HepG2 (cell line): ENCODE measurements at regions not wholly inside any gene's neighbourhood (a gene's known extent, or its start where the extent isn't known, plus 50 kb on each side); places are given as distances from the start of the nearest gene placed in this dataset.

Experiments
- ATAC-seq: fragments of 200-7000 bp; cut with Tn5 transposase; 3 replicates; pipeline ENCODE4 v1.9.1; 2020; ENCODE audit warnings: mild to moderate bottlenecking, moderate library complexity
- BruUV-seq: library from RNA; stranded (reverse); fragments of 400-500 nt; replicated peaks from 2 replicates; lab custom pipeline; 2021; lab: Mats Ljungman, UMichigan
- CTCF ChIA-PET: fragments of 300-600 bp; formaldehyde crosslinking; extraction: SDS; loops from one replicate; lab custom pipeline; 2021; ENCODE audit warnings: low total read pairs, inconsistent platforms, low intra/inter-chr PET ratio; lab: Yijun Ruan, JAX
- POLR2A ChIA-PET: fragments of 350-600 bp; sonication (Branson Sonifier 250); formaldehyde crosslinking; loops from one replicate; lab custom pipeline; 2020; ENCODE audit warnings: antibody characterized with exemption, inconsistent platforms; lab: Yijun Ruan, JAX
- DNase-seq: peaks from one replicate; pipeline ENCODE4 v3.0.0-alpha.2; 2015; ENCODE audit warnings: low spot score
- FAIRE-seq: peaks from 3 replicates; lab custom pipeline; 2011; peaks lifted over from hg19 to GRCh38; lab: Jason Lieb, UNC
- H2AFZ ChIP-seq: one replicate; pipeline ENCODE4 v1.6.1; 2011; ENCODE audit warnings: low read length, inconsistent platforms
- H3K27ac ChIP-seq: fragments of 300-600 bp; 3 replicates; pipeline ENCODE4 v1.8.0; 2011; ENCODE audit warnings: mixed run types, mild to moderate bottlenecking, mixed read lengths, low read length, inconsistent platforms; ENCODE audit not compliant: insufficient read depth; ENCODE audit errors: extremely low read length
- H3K27me3 ChIP-seq, 2 experiments: fragments of 200-600 bp in 1 of 2; 2 replicates in 1 of 2; 3 replicates in 1 of 2; pipeline versions ENCODE4 v1.6.0 to v1.8.0; 2011; ENCODE audit warnings: low read length in 2 of 2, mild to moderate bottlenecking in 2 of 2, moderate library complexity in 2 of 2, inconsistent platforms in 1 of 2; ENCODE audit not compliant: insufficient read depth in 2 of 2, control insufficient read depth in 1 of 2
- H3K36me3 ChIP-seq, 2 experiments: fragments of 200-600 bp in 1 of 2; replicated peaks in 1 of 2; 2 replicates in 1 of 2; 3 replicates in 1 of 2; pipeline versions ENCODE4 v1.5.1 to v1.8.0; 2011; ENCODE audit warnings: low read length in 2 of 2, inconsistent platforms in 1 of 2; ENCODE audit not compliant: insufficient read depth in 2 of 2, control insufficient read depth in 1 of 2
- H3K4me1 ChIP-seq: 2 replicates; pipeline ENCODE4 v1.5.1; 2012; ENCODE audit warnings: low read length, inconsistent platforms; ENCODE audit not compliant: insufficient read depth
- H3K4me2 ChIP-seq: 2 replicates; pipeline ENCODE4 v1.6.0; 2011; ENCODE audit warnings: low read depth, low read length, inconsistent platforms
- H3K4me3 ChIP-seq, 3 experiments: fragments of 200-600 bp in 1 of 3; sonication (generic), shearing (Covaris generic) in 1 of 3; replicated peaks in 1 of 3; 2 replicates each; pipeline ENCODE4 v1.5.1; 2011 to 2016; ENCODE audit warnings: low read length in 3 of 3, inconsistent platforms in 2 of 3, low read depth in 2 of 3, mild to moderate bottlenecking in 2 of 3, control low read depth in 1 of 3, mixed read lengths in 1 of 3; ENCODE audit not compliant: insufficient read depth in 1 of 3
- H3K79me2 ChIP-seq: one replicate; pipeline ENCODE4 v1.6.1; 2011; ENCODE audit warnings: low read length, inconsistent platforms; ENCODE audit not compliant: insufficient read depth
- H3K9ac ChIP-seq: 2 replicates; pipeline ENCODE4 v1.6.0; 2011; ENCODE audit warnings: mild to moderate bottlenecking, low read depth, low read length, inconsistent platforms; ENCODE audit not compliant: insufficient read depth
- H3K9me3 ChIP-seq: 2 replicates; pipeline ENCODE4 v1.5.1; 2012; ENCODE audit warnings: mild to moderate bottlenecking, low read length
- H4K20me1 ChIP-seq: 2 replicates; pipeline ENCODE4 v1.6.0; 2011; ENCODE audit warnings: inconsistent platforms, mild to moderate bottlenecking, low read length, moderate library complexity; ENCODE audit not compliant: insufficient read depth
- AKAP8 ChIP-seq: sonication (generic); formaldehyde crosslinking; IDR thresholded peaks from 2 replicates; pipeline ENCODE4 v1.5.1; 2020; ENCODE audit warnings: mild to moderate bottlenecking, missing genetic modification reagents
- CBX2 ChIP-seq, 2 experiments: fragments of 200-600 bp in 1 of 2; sonication (generic); formaldehyde crosslinking in 1 of 2; IDR thresholded peaks; 2 replicates each; pipeline versions ENCODE4 v1.7.0 to v1.8.1; 2018 to 2022; ENCODE audit warnings: low read depth in 2 of 2, low read length in 1 of 2, mild to moderate bottlenecking in 1 of 2, missing genetic modification reagents in 1 of 2
- CHCHD3 ChIP-seq: sonication (generic); formaldehyde crosslinking; IDR thresholded peaks from 2 replicates; pipeline ENCODE4 v1.8.0; 2022; ENCODE audit warnings: mild to moderate bottlenecking, missing genetic modification reagents, moderate library complexity
- KMT2B ChIP-seq: IDR thresholded peaks from 2 replicates; pipeline ENCODE4 v1.6.1; 2016; ENCODE audit warnings: missing genetic modification reagents, missing compliant biosample characterization
- NR1H2 ChIP-seq: sonication (generic); formaldehyde crosslinking; IDR thresholded peaks from 2 replicates; pipeline ENCODE4 v1.8.1; 2022; ENCODE audit warnings: low read depth, missing genetic modification reagents, borderline replicate concordance
- PCBP1 ChIP-seq: fragments of 200-400 bp; formaldehyde crosslinking; IDR thresholded peaks from 2 replicates; pipeline ENCODE4 v1.6.1; 2017; ENCODE audit warnings: mild to moderate bottlenecking, low read depth, low read length, borderline replicate concordance
- SSRP1 ChIP-seq: IDR thresholded peaks from 2 replicates; pipeline ENCODE4 v1.6.1; 2016; ENCODE audit warnings: control low read depth
- ZBTB2 ChIP-seq: sonication (generic); formaldehyde crosslinking; IDR thresholded peaks from 2 replicates; pipeline ENCODE4 v1.8.0; 2022; ENCODE audit warnings: low read depth, missing genetic modification reagents
- ZFP82 ChIP-seq: sonication (generic); formaldehyde crosslinking; IDR thresholded peaks from 2 replicates; pipeline ENCODE4 v1.5.1; 2020; ENCODE audit warnings: mild to moderate bottlenecking, missing genetic modification reagents, borderline replicate concordance
- ZFY ChIP-seq: sonication (generic); formaldehyde crosslinking; IDR thresholded peaks from 2 replicates; pipeline ENCODE4 v1.4.0; 2020; ENCODE audit warnings: missing genetic modification reagents
- ZNF766 ChIP-seq: sonication (generic); formaldehyde crosslinking; IDR thresholded peaks from 2 replicates; pipeline ENCODE4 v1.5.0; 2020; ENCODE audit warnings: missing genetic modification reagents, borderline replicate concordance
- WGBS: methylation state at CpG from one replicate; pipeline ENCODE4 v1.1.6; 2017; ENCODE audit warnings: low lambda C conversion rate; 5-methylcytosine and 5-hydroxymethylcytosine counted together
- in situ Hi-C: cut with HindIII; loops from 2 replicates; pipeline ENCODE4 v1.10.0; 2017; ENCODE audit warnings: low pct_unique_long_range_greater_than_20kb; ENCODE audit not compliant: extremely low pct_ligation_motif_present
- intact Hi-C: fragments of 100-400 bp; cut with micrococcal nuclease; formaldehyde crosslinking; loops from one replicate; pipeline ENCODE4 v1.10.0; 2022; ENCODE audit not compliant: unreplicated experiment
- TF ChIP-seq, protein P1 (sequence below): sonication (generic); formaldehyde crosslinking; IDR thresholded peaks from 2 replicates; pipeline ENCODE4 v1.4.0; 2020; ENCODE audit warnings: missing genetic modification reagents
- TF ChIP-seq, protein P2 (sequence below): sonication (generic); formaldehyde crosslinking; conservative IDR thresholded peaks from 2 replicates; pipeline ENCODE4 v1.8.0; 2022; ENCODE audit warnings: missing genetic modification reagents

GRCh38 chr10:111879969-111880368, 303.6 kb downstream of the GPAM start (continued):
- TF ChIP-seq ZFP82 (CRISPR knock-in tag), result no peak

DNA sequence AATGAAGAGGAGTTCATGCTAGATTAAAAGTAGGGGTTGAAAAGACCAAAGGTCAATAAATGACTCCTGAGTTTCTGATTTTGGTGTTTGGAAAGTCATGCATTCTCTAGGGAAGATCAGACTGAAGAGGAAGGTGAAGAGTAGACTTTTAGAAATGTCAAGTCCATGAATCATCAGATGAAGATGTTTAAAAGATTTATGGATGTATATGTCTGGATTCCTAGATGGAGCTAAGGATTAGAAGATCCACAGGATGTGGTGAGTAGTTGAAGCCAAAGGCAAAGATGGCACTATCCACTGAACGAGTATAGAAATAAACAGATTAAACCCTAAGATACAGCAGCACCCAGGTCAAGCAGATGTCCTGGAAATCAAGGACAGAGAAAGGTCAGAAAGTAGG, 298.5 kb downstream of the GPAM start:
- no peak for DNase-seq
- CTCF ChIA-PET, result no interaction called here

More for the DNA sequence above, 298.5 kb downstream of the GPAM start:
- no peaks in the 10 kb centered on the region for H3K27me3 ChIP-seq
- POLR2A ChIA-PET, result no interaction called here
- H4K20me1 ChIP-seq, result no peaks in the 10 kb centered on the region
- no peak overlapping the region for H2AFZ ChIP-seq
- H3K27ac ChIP-seq, result no peak overlapping the region
- intact Hi-C loops, result no loop called here
- no peak for FAIRE-seq
- TF ChIP-seq, protein P1, sequence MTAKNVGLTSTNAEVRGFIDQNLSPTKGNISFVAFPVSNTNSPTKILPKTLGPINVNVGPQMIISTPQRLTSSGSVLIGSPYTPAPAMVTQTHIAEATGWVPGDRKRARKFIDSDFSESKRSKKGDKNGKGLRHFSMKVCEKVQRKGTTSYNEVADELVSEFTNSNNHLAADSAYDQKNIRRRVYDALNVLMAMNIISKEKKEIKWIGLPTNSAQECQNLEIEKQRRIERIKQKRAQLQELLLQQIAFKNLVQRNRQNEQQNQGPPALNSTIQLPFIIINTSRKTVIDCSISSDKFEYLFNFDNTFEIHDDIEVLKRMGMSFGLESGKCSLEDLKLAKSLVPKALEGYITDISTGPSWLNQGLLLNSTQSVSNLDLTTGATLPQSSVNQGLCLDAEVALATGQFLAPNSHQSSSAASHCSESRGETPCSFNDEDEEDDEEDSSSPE (CRISPR knock-in tag), result no peak
- no peak for TF ChIP-seq PCBP1
- TF ChIP-seq ZFY (CRISPR knock-in tag), result no peak
- TF ChIP-seq, protein P2, sequence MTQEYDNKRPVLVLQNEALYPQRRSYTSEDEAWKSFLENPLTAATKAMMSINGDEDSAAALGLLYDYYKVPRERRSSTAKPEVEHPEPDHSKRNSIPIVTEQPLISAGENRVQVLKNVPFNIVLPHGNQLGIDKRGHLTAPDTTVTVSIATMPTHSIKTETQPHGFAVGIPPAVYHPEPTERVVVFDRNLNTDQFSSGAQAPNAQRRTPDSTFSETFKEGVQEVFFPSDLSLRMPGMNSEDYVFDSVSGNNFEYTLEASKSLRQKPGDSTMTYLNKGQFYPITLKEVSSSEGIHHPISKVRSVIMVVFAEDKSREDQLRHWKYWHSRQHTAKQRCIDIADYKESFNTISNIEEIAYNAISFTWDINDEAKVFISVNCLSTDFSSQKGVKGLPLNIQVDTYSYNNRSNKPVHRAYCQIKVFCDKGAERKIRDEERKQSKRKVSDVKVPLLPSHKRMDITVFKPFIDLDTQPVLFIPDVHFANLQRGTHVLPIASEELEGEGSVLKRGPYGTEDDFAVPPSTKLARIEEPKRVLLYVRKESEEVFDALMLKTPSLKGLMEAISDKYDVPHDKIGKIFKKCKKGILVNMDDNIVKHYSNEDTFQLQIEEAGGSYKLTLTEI (CRISPR knock-in tag), result no peak
- no peak for TF ChIP-seq ZNF766 (CRISPR knock-in tag)
- no peak for TF ChIP-seq CBX2 (IDR thresholded peaks at IDR 0.05; ENCODE audit: low read depth, low read length)
- TF ChIP-seq CBX2 (CRISPR knock-in tag; IDR thresholded peaks at IDR 0.05; ENCODE audit: low read depth), result no peak
- TF ChIP-seq ZBTB2, result no peak
- no peak for TF ChIP-seq SSRP1
- no peak for TF ChIP-seq AKAP8 (CRISPR knock-in tag)
- TF ChIP-seq KMT2B, result no peak
- TF ChIP-seq CHCHD3 (CRISPR knock-in tag), result no peak
- no peak for TF ChIP-seq NR1H2 (CRISPR knock-in tag)
- H3K9ac ChIP-seq, result no peak overlapping the region
- no peaks in the 10 kb centered on the region for H3K79me2 ChIP-seq
- H3K36me3 ChIP-seq, result no peaks in the 10 kb centered on the region
- BruUV-seq, result no TSS peak
- no peak for ATAC-seq
- no peak overlapping the region for H3K4me3 ChIP-seq
- WGBS, result 3% methylated on average over 1 of the region's 1 CpG
- no peak overlapping the region for H3K4me2 ChIP-seq
- no peaks in the 10 kb centered on the region for H3K9me3 ChIP-seq
- H3K4me1 ChIP-seq, result no peaks in the 10 kb centered on the region
- in situ Hi-C loops, result no loop called here
